ENCODE measurements at regions not wholly inside any gene's neighbourhood (a gene's known extent, or its start where the extent isn't known, plus 50 kb on each side); places are given as distances from the start of the nearest gene placed in this dataset.

GRCh38 chr7:86937363-86937878 lies 122.0 kb downstream of the ELAPOR2 start:
- H3K14ac ChIP-seq (ENCODE audit: insufficient read depth, low read length) = no peak overlapping the region
- no peak overlapping the region for H3T11ph ChIP-seq (ENCODE audit: low read length)
- no peaks in the 10 kb centered on the region for H3K27me3 ChIP-seq (ENCODE audit: insufficient read depth, low read length)
- H2BK15ac ChIP-seq (ENCODE audit: low read depth, low read length) = no peak overlapping the region
- H2BK5ac ChIP-seq (ENCODE audit: insufficient read length, low read length) = no peak overlapping the region
- no peaks in the 10 kb centered on the region for H3K9me3 ChIP-seq (ENCODE audit: control insufficient read depth, low read depth, low read length)
- Mint-ChIP-seq H3K27me3 (ENCODE audit: low read depth) (no peaks in the 10 kb centered on the region), H3K36me3 (ENCODE audit: insufficient read depth in 1 of 3, low read depth in 3 of 3) (peaks cover 4 to 17% (median 6%) of the 10 kb centered on the region in 3 experiments; a peak in 5 of 7 replicates), H3K4me3 (no peak overlapping the region), H3K9me3 (no peaks in the 10 kb centered on the region), H3K27ac (no peak overlapping the region), H3K4me1 (peaks cover 7 to 9% of the 10 kb centered on the region in 2 experiments; a peak in 3 of 4 replicates)
- H2AK5ac ChIP-seq (ENCODE audit: insufficient read length, low read length) = no peak overlapping the region
- H3K9ac ChIP-seq (ENCODE audit: extremely low read depth, insufficient read length, low read length) = no peak overlapping the region
- no peak overlapping the region for H3K18ac ChIP-seq (ENCODE audit: insufficient read length, low read depth, low read length)
- H3K4me1 ChIP-seq (ENCODE audit: insufficient read depth, low read length) = no peaks in the 10 kb centered on the region
- no peak for TF ChIP-seq CTCF (conservative IDR thresholded peaks at IDR 0.05)
- no peak overlapping the region for H2BK20ac ChIP-seq (ENCODE audit: low read depth, low read length, poor library complexity, severe bottlenecking)
- H4K20me1 ChIP-seq (ENCODE audit: control insufficient read depth, insufficient read depth, insufficient read length) = no peaks in the 10 kb centered on the region
- WGBS (ENCODE audit: extremely low coverage, insufficient read length, low lambda C conversion rate) = no CpG with 5 or more reads among the region's 2 CpGs
- H2BK120ac ChIP-seq (ENCODE audit: low read depth, low read length, poor library complexity, severe bottlenecking) = no peak overlapping the region
- H3K79me1 ChIP-seq (ENCODE audit: insufficient read depth, low read depth, low read length, poor library complexity, severe bottlenecking) = no peaks in the 10 kb centered on the region
- H3K4ac ChIP-seq (ENCODE audit: low read depth, low read length) = no peak overlapping the region
- H4K8ac ChIP-seq (replicated peaks; ENCODE audit: insufficient read length, low read depth, low read length) = no peak overlapping the region
- no peak overlapping the region for H4K91ac ChIP-seq (ENCODE audit: insufficient read length, low read depth, low read length)
- no peak overlapping the region for H2BK12ac ChIP-seq (ENCODE audit: insufficient read length, low read depth, low read length)
- no peak for DNase-seq
- no peak overlapping the region for H3K23ac ChIP-seq (ENCODE audit: insufficient read length, low read depth, low read length)
- no peaks in the 10 kb centered on the region for H3K23me2 ChIP-seq (ENCODE audit: insufficient read length, low read depth, low read length, poor library complexity, severe bottlenecking)
- no peak overlapping the region for H3K56ac ChIP-seq (ENCODE audit: insufficient read length, low read depth, low read length)
- no peak overlapping the region for H4K5ac ChIP-seq (ENCODE audit: insufficient read length, low read depth, low read length)
- H3K4me2 ChIP-seq (ENCODE audit: insufficient read depth, insufficient read length, low read length) = no peak overlapping the region
- no peak overlapping the region for H3K27ac ChIP-seq (ENCODE audit: insufficient read length, low read depth, low read length)
- H2AFZ ChIP-seq (ENCODE audit: low read length) = no peak overlapping the region
- no peaks in the 10 kb centered on the region for H3K79me2 ChIP-seq (ENCODE audit: insufficient read depth, low read length)

Data from H9 (cell line).